Fibroblast of mammary gland (primary cell): ENCODE measurements at regions not wholly inside any gene's neighbourhood (a gene's known extent, or its start where the extent isn't known, plus 50 kb on each side); places are given as distances from the start of the nearest gene placed in this dataset.

ENCODE experiments used
- DNase-seq: peaks from one replicate; pipeline ENCODE4 v3.0.0-alpha.2; 2010; ENCODE audit warnings: low read depth
- H3K4me3 ChIP-seq: 2 replicates; pipeline ENCODE4 v1.5.1; 2011; ENCODE audit warnings: low read depth, mild to moderate bottlenecking, low read length, moderate library complexity; ENCODE audit not compliant: control insufficient read depth
- CTCF ChIP-seq: conservative IDR thresholded peaks from 2 replicates; pipeline ENCODE4 v1.5.1; 2011; ENCODE audit warnings: low read depth, low read length, inconsistent platforms; ENCODE audit not compliant: control insufficient read depth, insufficient read depth

- no peak for TF ChIP-seq CTCF
- peak; percentile 12 for DNase-seq
- no peak overlapping the region for H3K4me3 ChIP-seq
These were observed 50.6 kb upstream of the ZC3HAV1 start for GRCh38 chr7:139159900-139160675.

GRCh38 chr7:139168479-139168878, 59.0 kb upstream of the ZC3HAV1 start:
- DNase-seq, result no peak
- no peak overlapping the region for H3K4me3 ChIP-seq
- no peak for TF ChIP-seq CTCF

- no peak overlapping the region for H3K4me3 ChIP-seq
- TF ChIP-seq CTCF, result no peak
- DNase-seq, result no peak
These were observed 60.3 kb upstream of the ZC3HAV1 start for GRCh38 chr7:139169816-139170215.

GRCh38 chr7:139172775-139173174, 58.3 kb upstream of the UBN2 start:
- no peak overlapping the region for H3K4me3 ChIP-seq
- TF ChIP-seq CTCF, result no peak
- no peak for DNase-seq

- H3K4me3 ChIP-seq, result no peak overlapping the region
- TF ChIP-seq CTCF, result no peak
- DNase-seq, result no peak
These were observed 53.3 kb upstream of the UBN2 start for GRCh38 chr7:139177696-139178095.

- H3K4me3 ChIP-seq, result no peak overlapping the region
- no peak for TF ChIP-seq CTCF
- DNase-seq, result peak; percentile 3
These were observed 50.2 kb upstream of the UBN2 start for GRCh38 chr7:139180700-139181311.
